HG02642 (cell line): ENCODE measurements at regions not wholly inside any gene's neighbourhood (a gene's known extent, or its start where the extent isn't known, plus 50 kb on each side); places are given as distances from the start of the nearest gene placed in this dataset.
A peak's percentile ranks its signal among the peaks of the same experiment; 100 is the strongest.

ENCODE experiments used
- ATAC-seq: cut with Tn5 transposase; IDR thresholded peaks from one replicate; pipeline ENCODE4 v1.9.1; 2021; ENCODE audit warnings: mild to moderate bottlenecking; ENCODE audit not compliant: unreplicated experiment, poor library complexity

DNA sequence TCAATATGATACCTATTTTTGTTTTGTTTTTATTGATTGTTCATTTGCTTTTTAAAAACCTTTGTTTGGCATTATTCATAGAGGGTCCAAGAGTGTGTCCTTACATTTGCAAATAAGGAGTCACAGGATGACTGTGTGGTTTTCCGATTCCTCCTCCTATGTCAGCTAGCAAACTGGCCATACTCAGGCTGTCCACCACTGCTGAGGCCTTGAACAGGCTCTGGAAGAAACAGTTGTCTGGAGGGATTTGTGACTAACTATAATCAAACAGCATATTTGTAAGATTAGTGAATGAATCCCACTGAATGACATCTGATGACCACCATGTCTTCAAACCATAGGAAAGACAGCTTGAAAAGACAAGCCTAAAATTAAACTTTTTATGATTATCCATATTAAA lies 423.4 kb upstream of the ATP11B start:
- no peak for ATAC-seq

DNA sequence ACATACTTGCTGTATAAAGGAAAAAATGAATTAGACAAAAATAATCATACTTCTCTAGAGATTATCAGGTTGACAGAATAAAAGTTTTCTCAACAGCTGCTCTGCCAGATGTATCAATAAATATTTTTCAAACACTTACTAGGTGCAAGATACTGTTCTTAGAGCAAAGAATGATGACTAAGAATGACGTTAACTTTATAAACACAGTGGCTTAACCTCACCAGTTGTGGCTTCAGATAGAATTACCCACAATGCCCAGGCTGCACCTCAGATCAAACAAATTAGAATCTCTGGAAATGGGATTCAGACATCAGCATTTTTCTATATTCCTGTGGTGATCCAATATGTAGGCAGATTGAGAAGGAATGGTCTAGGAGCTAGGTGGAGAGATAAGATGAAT lies 422.4 kb upstream of the ATP11B start:
- ATAC-seq, result no peak

DNA sequence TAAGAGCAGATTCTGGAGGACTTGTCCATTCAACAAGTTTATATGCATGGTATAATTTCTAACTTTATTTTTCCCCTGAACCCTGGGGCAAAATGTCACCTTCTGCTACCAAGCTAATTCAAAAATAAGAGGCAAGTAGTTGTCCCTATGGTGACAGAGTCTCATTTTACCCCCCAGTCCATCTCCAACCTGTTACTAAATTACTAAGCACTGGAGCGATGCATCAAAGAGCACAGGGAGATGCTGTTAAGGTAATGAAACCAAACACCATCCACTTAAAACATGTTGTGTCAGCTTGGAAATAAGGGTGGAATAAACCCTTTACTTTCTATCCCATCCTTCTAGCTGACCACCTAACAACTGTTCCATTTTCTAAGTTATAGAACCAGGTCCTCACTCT lies 417.4 kb upstream of the ATP11B start:
- ATAC-seq, result no peak

DNA sequence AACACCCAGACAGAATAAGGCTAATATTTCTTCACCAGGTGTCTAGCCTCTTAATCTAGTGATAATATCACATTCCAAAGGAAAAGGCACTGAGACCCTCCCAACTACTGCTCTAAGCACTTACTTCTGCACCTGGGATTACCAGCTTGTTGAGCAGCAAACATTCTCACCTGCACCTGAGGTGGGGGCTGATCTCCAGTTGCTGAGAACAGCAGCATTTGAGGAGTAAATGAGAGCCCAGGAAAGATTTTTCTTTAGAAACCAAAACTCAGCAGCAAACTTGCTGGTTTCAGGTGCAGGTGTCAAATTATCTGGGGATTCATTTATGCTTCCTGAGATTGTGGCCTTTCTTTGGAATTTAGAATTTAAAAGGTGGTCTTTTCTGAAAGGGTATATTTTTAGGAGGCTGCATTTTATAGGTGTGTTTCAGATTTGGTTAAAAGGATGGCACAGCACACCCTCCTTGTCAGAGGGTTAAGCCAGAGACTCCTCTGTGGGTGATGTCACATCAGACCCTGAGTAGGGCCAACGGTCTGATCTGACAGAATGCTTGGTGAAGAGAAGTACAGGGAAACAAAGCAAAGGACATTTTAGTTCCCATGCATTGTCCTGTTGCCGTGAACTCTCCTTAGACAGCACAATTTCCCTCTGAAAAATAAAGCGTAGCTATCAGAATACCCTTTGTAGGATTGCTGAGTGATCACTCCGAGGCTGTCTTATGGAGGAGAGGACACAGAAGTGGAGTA lies 411.0 kb upstream of the ATP11B start:
- no peak for ATAC-seq

DNA sequence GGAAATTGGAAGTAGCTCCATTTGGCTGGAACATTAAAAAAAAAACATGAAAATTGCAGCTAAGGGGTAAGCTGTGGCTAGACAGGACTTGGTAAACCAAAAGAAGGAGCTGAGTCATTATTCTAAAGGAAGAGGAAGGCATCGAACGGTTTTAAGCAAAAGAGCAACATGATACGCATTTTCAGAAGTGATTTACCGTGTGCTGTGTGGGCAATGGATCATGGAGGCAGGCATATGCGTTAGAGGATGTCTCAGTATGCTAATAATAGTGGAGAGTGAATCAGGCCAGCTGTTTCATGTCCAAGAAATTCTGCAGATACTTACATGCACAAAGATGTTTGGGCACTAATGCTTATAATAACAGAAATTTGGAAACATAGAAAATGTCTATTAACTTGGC lies 409.1 kb upstream of the ATP11B start:
- ATAC-seq, result no peak

DNA sequence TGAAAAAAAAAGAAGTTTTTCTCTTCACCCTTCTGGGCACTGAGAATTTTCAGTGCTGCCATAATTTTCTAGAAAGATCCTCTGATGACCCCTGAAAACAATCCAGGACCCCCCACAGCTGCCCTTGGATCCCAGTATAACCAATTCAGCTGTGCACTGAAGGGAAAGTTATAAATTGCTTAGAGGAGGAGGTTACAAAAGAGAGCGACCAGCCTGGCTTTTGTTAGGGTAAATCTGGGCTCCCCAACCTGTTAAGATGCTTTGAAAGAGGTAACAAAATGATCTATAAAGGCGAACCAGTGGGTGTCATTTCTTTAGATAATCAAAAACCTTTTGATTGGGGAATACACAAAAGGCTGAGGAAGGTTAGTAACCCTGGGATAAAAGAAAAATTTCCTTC lies 407.9 kb upstream of the ATP11B start:
- no peak for ATAC-seq

DNA sequence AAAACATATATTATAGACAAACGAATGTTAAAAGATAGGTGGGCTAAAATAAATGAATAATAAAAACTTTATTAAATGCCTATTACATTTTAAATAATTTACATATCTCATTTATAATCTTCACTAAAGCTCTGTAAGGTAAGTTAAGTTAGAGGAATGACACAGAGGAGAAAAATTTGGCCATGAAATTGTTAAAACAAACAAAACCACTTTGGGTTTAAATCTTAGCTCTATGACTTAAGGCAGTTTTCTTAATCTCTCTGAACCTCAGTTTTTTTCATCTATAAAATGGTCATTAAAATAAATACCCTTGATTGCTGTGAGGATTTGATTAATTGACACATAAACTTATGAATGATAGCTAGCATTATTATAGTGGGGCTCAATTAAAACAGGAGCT lies 404.8 kb upstream of the ATP11B start:
- no peak for ATAC-seq

DNA sequence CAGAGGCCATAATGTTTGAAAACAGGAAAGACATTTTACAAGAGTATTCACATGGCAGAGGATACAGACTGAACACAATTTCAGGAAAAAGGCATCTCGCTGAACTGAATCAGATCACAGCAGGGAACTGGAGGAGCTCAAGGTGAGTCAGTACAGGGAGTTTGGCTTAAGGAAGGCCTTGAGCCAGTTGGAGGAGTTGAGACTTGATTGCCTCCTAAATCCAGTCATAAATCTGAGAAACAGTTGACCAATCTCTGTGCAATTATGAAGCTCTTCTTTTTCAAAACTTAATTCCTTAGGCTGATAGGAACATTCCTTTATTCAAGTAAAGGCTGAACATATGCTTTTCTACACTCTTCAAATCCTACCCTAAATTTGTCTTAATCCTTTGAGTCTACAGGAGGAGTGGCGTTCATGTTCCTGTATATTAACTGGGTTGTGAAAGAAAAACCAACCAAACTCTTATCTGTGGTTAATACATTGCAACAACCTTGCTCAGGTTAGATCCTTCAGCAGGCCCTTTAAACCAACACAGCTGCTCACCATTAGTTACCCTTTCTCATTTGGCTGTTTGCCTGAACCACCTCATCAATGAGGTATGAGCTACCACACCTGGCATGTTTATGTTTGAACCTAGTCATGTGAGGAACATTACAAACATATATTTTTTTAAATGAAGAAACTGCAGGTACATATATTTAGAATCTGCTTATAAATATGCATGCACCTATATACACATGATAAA lies 404.1 kb upstream of the ATP11B start:
- no peak for ATAC-seq

DNA sequence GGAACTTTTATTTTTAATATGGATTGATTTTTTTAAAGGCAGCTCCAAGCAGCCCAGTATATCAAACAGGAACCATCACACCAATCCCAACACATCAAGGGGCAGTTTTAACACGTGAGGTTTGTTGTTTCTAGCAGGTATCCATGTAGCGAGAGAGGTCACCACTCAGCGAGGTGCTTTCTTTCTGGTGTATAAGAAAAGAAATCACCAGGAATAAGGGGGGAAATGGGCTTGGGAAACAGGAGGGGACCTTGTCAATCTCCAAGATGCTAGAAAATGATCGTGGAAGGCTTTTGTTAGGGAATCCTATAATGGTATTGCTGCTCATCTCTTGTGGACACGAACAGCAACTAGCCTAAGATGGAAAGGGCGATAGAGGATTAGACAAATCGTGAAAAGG lies 402.9 kb upstream of the ATP11B start:
- ATAC-seq, result no peak

DNA sequence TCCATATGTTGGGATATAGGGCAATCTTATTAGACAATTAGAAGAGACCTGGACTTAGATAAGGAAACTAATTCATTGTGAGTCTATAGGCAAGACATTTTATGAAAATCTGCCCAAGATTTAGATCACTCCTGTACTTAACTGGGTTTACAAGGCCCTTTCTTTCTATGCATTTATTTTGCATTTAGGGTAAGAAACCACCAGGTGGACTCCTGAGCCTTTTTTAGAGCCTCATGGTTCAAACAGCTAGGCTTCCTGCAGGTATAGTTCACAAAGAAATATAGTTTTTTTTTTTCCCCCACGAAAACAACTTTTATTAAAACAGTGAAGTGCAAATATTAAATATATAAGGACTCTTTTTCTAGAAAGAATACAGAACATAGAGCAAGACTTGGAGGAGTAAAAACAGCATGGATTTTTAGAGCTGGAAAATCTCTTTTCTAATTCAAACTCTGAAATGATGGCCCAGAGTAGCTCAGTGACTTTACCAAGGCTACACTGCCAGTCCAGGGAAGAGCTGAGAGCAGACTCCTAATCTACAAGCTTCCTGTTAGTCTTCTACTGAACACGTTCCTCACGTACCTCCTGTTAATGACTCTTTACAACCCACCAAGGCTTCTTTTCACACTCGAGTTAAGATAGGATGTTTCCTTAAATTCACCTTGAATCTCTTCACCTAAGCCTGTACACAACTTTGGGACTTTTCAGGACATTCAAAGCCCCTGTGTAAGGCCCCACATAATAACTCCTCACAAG lies 400.9 kb upstream of the ATP11B start:
- ATAC-seq, result peak; percentile 45

DNA sequence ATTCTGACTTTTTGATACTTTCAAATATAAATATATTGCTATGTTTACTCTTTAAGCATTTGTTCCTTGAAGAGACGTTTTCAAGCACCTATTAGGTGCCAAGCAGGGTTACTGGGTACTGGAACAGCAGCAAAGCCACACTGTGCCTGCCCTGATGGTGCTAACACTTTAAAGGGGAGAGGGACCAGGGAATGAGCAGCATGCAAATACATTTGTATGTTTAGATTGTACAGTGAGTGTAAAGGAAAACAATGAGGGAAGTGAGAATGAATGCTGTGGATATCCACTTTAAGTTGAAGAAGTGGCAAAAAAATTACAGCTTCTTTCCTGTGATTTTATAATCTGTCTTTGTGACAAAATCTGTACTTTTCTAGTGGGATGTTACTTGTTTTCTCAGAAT lies 400.2 kb upstream of the ATP11B start:
- no peak for ATAC-seq

DNA sequence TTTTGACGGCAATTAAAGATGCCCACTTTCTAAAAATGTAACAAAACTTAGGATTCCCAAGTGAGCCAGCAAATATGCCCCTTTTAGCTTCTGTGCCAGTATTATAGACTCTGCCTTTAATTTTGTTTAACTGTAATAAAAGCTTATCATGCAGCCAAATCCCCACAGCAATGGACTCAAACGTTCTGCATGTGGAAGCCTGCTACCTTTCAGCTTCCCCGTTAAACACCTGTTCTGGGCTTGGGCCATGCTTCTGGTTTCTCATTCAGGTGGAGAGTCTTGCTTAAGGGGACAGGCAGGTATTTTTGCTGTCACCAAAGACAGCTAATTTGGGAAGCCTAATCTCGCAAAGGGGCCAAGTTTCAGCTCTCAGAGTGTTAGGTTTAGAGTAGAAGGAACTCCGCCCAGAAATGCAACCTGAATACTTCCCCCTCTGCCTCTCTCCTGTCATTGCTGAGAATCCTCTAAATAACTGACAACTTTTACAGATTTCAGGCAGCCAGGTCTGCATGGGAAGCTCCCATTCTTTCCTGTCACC lies 399.4 kb upstream of the ATP11B start:
- no peak for ATAC-seq

DNA sequence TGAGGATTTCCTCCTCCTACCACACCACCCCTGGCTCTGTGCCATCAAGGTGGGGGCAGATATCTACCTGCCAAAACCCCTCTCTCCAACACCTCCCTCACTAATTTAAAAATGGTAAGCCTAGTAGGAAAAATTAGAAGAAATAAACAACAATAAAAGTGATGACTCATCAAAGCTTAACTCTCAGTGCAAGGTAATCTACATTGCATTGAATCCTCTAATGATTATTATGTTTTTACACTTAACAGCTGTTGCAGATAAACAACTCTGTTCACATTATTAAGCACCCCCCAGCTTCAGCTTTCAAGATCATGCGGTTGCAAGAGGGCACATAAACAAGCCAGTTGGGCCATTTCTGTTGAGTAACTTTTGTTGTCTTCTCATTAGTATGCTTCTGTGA lies 396.1 kb upstream of the ATP11B start:
- no peak for ATAC-seq

DNA sequence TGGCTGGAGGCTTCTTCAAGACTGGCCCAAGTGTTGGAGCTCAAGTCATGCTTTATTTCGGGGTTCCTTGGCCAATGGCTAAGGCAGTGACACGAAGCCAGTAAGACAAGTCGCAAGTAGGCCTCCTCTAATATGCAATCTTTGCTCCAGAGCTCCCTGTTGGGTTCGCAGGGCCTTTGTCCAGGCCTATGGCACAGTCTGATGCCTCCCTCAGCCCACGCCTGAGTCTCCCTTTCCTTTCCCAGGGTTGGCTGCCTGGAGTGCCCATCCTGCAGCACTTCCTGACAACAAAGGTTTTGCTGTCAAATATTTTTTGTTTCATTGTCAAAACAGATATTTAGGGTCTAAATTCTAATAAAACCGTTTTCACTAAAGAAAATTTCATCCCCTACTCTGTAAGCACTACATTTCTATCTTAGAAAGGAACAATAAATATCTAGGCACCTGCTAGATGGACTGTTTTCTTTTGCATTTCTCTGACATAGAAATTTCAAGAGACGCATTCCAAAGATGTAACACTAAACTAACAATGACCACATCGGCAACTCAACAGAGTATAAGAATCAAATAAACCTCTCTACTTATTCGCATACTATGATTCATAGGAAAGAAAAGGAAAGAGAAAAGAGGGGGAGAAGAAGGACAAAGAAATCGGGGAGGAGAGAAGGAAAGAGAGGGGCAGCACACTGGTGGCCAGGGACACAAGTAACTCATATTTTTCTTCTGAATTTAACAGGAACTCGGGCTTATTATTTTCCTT lies 393.1 kb upstream of the ATP11B start:
- ATAC-seq, result no peak

DNA sequence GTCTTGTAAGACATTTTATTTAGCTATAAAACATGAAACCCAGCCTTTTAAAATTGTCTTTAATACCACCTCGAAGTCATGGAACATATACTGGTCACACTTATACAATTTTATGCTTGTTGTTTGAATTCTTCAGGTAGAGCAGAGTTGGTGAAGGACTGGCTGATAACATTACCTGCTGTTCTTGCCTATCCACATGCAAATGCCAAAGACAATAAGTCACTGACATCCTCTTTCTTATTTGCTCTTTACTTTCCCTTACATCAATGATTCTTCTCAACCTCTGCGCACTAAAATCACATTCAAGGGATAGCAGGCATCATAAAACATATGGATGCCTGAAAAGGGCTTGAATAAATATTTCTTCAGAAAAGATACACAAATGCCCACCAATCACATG lies 392.5 kb upstream of the ATP11B start:
- no peak for ATAC-seq

DNA sequence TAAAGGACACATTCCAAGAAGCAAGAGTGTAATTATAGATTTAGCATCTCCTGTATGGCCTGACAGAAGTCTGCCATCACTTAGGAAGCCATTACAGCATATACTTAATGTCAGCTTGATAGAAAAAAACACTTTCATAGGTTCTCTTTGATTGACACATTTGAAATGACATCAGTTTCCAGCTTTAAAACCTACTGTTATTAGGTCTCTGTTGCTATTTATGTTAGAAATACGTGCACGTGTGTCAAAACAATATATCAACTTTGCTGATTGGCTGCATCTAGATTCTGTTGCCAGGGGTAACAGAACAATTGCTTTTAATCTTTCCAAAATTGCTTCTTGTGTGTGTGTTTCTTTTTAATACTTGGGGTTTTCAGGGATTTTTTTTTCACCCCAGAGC lies 389.3 kb upstream of the ATP11B start:
- no peak for ATAC-seq

DNA sequence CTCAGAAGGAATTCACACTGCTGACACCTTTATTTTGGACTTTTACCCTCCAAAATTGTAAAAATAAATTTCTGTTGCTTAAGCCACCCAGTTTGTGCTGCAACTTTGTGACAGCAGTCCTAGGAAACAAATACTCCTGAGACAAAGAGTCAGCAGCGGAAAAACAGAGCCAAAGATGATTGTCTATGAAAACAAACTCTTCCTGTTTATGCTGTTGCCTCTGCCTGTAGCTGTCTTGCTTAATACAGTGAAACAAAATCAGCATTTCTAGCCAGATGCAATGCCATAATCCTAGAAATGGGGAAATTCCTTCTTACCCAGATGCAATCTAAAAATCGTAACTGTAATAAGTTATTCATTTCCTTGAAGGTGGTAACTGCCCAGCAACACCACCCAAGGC lies 387.5 kb upstream of the ATP11B start:
- ATAC-seq, result no peak

DNA sequence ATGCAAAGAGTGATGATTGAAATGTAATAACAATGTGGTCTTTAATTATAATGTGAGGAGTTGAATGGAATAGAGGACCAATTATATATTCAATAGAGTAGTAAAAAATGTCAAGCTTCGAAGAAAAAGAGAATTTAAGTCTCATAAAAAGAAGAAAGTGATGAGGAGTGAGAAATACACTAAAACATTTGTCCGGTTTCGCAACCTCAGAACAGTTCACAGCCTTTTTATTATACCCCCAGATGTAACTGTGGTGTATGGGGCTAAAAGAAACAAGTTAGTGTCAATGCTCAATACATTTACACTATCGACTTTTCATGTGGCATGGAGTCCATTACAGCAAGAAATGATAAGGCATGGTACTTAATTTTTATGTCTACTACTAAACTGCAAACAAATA lies 386.5 kb upstream of the ATP11B start:
- ATAC-seq, result no peak

DNA sequence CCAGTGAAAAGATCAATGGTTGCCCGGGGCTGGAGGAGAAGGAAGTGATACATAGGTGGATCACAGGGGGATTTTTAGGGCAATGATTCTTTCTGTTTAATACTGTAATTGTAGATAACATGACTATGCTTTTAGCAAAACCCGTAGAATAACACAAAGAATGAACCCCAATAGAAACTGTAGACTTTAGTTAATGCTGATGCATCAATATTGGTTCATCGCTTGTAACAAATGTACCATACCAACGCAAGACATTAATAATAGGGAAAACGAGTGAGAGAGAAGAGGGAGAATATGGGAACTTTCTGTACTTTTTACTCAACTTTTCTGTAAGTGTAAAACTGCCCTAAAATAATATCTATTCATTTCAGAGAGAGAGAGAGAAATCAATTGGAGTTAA lies 383.3 kb upstream of the ATP11B start:
- ATAC-seq, result no peak

DNA sequence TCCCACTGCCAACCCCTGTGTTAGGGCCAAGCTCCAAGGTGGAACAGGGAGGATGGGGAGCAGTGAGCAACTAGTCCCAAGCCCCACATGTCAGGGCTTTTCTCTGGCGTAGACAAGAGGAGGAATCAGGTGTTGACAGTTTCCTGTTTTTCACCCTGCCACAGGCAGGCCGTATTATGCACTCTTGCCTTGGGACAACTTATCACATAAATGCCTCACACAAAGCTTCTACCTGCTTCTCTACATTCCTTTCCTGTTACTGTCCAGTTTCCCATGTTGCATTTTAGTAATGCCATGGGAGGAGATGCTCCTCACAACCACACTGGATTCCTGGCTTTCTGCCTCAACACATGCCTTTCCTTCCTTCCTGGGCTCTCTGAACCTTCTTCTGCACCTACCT lies 381.2 kb upstream of the ATP11B start:
- no peak for ATAC-seq
